H1 (cell line): ENCODE measurements at regions not wholly inside any gene's neighbourhood (a gene's known extent, or its start where the extent isn't known, plus 50 kb on each side); places are given as distances from the start of the nearest gene placed in this dataset.

Source experiments
- CTCF ChIA-PET: fragments of 300-600 bp; sonication (Branson Sonifier 250); formaldehyde crosslinking; loops from one replicate; lab custom pipeline; 2021; ENCODE audit not compliant: partially characterized antibody; lab: Charles Lee
- POLR2A ChIA-PET: fragments of 300-600 bp; sonication (Branson Sonifier 250); formaldehyde crosslinking; loops from one replicate; lab custom pipeline; 2021; ENCODE audit warnings: inconsistent platforms; ENCODE audit not compliant: partially characterized antibody; lab: Charles Lee
- DNase-seq, 2 experiments: peaks; one replicate each; pipeline versions ENCODE4 v3.0.0 to v3.0.0-alpha.2; 2010 to 2022; ENCODE audit warnings: low spot score in 2 of 2, low read depth in 1 of 2, mixed read lengths in 1 of 2
- FAIRE-seq: peaks from 2 replicates; lab custom pipeline; 2011; peaks lifted over from hg19 to GRCh38; lab: Jason Lieb, UNC
- H2AFZ ChIP-seq: 2 replicates; pipeline ENCODE4 v1.8.1; 2012; ENCODE audit warnings: low read length, inconsistent platforms
- H2AK5ac ChIP-seq: 2 replicates; pipeline ENCODE4 v1.6.1; 2013; ENCODE audit warnings: low read depth, low read length
- H2BK120ac ChIP-seq: replicated peaks from 2 replicates; pipeline ENCODE3; 2013; ENCODE audit warnings: low read depth, low read length, inconsistent platforms
- H2BK12ac ChIP-seq: 2 replicates; pipeline ENCODE4 v1.6.1; 2013; ENCODE audit warnings: low read depth, low read length
- H2BK15ac ChIP-seq: 2 replicates; pipeline ENCODE4 v1.6.1; 2013; ENCODE audit warnings: low read length
- H2BK20ac ChIP-seq: 2 replicates; pipeline ENCODE4 v1.6.1; 2013; ENCODE audit warnings: low read length
- H2BK5ac ChIP-seq: 2 replicates; pipeline ENCODE4 v1.6.1; 2013; ENCODE audit warnings: low read depth, low read length
- H3K14ac ChIP-seq: 2 replicates; pipeline ENCODE4 v1.6.1; 2013; ENCODE audit warnings: inconsistent platforms; ENCODE audit not compliant: insufficient read length
- H3K18ac ChIP-seq: 2 replicates; pipeline ENCODE4 v1.6.1; 2013; ENCODE audit warnings: low read length; ENCODE audit errors: extremely low read depth
- H3K23ac ChIP-seq: 2 replicates; pipeline ENCODE4 v1.6.1; 2013; ENCODE audit warnings: inconsistent platforms; ENCODE audit not compliant: insufficient read length
- H3K23me2 ChIP-seq: 2 replicates; pipeline ENCODE4 v1.6.1; 2013; ENCODE audit warnings: low read depth, low read length
- H3K27ac ChIP-seq: 2 replicates; pipeline ENCODE4 v1.6.1; 2011; ENCODE audit warnings: low read depth, low read length, inconsistent platforms
- H3K27me3 ChIP-seq, 4 experiments: replicated peaks in 1 of 4; 1 replicate in 1 of 4; 2 replicates in 3 of 4; pipeline versions ENCODE4 v1.6.1 to v1.8.1; 2011 to 2013; ENCODE audit warnings: low read length in 3 of 4, mild to moderate bottlenecking in 3 of 4, inconsistent platforms in 2 of 4, mixed read lengths in 2 of 4, moderate library complexity in 1 of 4; ENCODE audit not compliant: control insufficient read depth in 3 of 4, insufficient read depth in 3 of 4; ENCODE audit errors: extremely low read depth in 1 of 4
- H3K36me3 ChIP-seq, 4 experiments: 2 replicates each; pipeline versions ENCODE4 v1.6.1 to v1.8.1; 2011 to 2013; ENCODE audit warnings: mild to moderate bottlenecking in 4 of 4, low read length in 3 of 4, moderate library complexity in 2 of 4, control low read depth in 1 of 4, inconsistent platforms in 1 of 4; ENCODE audit not compliant: insufficient read depth in 4 of 4, control insufficient read depth in 2 of 4
- H3K4ac ChIP-seq: replicated peaks from 2 replicates; pipeline ENCODE3; 2013; ENCODE audit warnings: low read length, low read depth, mixed read lengths, inconsistent platforms; ENCODE audit not compliant: insufficient read length
- H3K4me1 ChIP-seq, 4 experiments: replicated peaks in 1 of 4; 1 replicate in 1 of 4; 2 replicates in 3 of 4; pipeline versions ENCODE4 v1.6.1 to v1.8.1; 2011 to 2013; ENCODE audit warnings: low read length in 3 of 4, inconsistent platforms in 2 of 4, mixed read lengths in 1 of 4; ENCODE audit not compliant: insufficient read depth in 4 of 4, control insufficient read depth in 3 of 4
- H3K4me2 ChIP-seq, 2 experiments: 2 replicates each; pipeline versions ENCODE4 v1.6.1 to v1.8.1; 2011 to 2013; ENCODE audit warnings: low read depth in 2 of 2, low read length in 2 of 2, control low read depth in 1 of 2, inconsistent platforms in 1 of 2, mild to moderate bottlenecking in 1 of 2; ENCODE audit not compliant: insufficient read depth in 1 of 2
- H3K4me3 ChIP-seq, 4 experiments: fragments of 200-600, 300-600 bp in 1 of 4; sonication (generic), shearing (Covaris generic), sonication (Bioruptor Twin) in 1 of 4; 2 replicates each; pipeline versions ENCODE4 v1.5.1 to v1.8.1; 2011 to 2016; ENCODE audit warnings: low read length in 4 of 4, low read depth in 3 of 4, control low read depth in 2 of 4, inconsistent platforms in 2 of 4, mild to moderate bottlenecking in 2 of 4, mixed read lengths in 1 of 4, moderate library complexity in 1 of 4; ENCODE audit not compliant: insufficient read depth in 2 of 4; ENCODE audit errors: extremely low read depth in 1 of 4
- H3K56ac ChIP-seq: replicated peaks from 2 replicates; pipeline ENCODE3; 2013; ENCODE audit warnings: low read depth, mild to moderate bottlenecking, mixed read lengths, low read length, inconsistent platforms; ENCODE audit not compliant: insufficient read length
- H3K79me1 ChIP-seq: 2 replicates; pipeline ENCODE4 v1.6.1; 2013; ENCODE audit warnings: low read depth, low read length, control low read depth
- H3K79me2 ChIP-seq, 2 experiments: 2 replicates each; pipeline versions ENCODE4 v1.6.1 to v1.8.1; 2012 to 2013; ENCODE audit warnings: low read length in 2 of 2, mild to moderate bottlenecking in 2 of 2, inconsistent platforms in 1 of 2; ENCODE audit not compliant: insufficient read depth in 2 of 2, control insufficient read depth in 1 of 2
- H3K9ac ChIP-seq, 4 experiments: replicated peaks in 1 of 4; 1 replicate in 1 of 4; 2 replicates in 3 of 4; pipeline versions ENCODE4 v1.6.1 to v1.8.1; 2011 to 2013; ENCODE audit warnings: low read depth in 3 of 4, low read length in 3 of 4, control low read depth in 2 of 4, mild to moderate bottlenecking in 2 of 4, moderate library complexity in 2 of 4, inconsistent platforms in 1 of 4; ENCODE audit errors: extremely low read depth in 1 of 4
- H3K9me3 ChIP-seq, 2 experiments: 2 replicates each; pipeline versions ENCODE4 v1.6.1 to v1.8.1; 2012 to 2013; ENCODE audit warnings: mild to moderate bottlenecking in 2 of 2, moderate library complexity in 2 of 2, control low read depth in 1 of 2, inconsistent platforms in 1 of 2, low read depth in 1 of 2, low read length in 1 of 2, mixed read lengths in 1 of 2; ENCODE audit not compliant: insufficient read depth in 2 of 2
- H4K20me1 ChIP-seq, 2 experiments: replicated peaks in 1 of 2; 2 replicates each; pipeline versions ENCODE3 to v1.8.1; 2011 to 2013; ENCODE audit warnings: inconsistent platforms in 2 of 2, low read length in 2 of 2, mild to moderate bottlenecking in 1 of 2; ENCODE audit not compliant: insufficient read depth in 2 of 2, control insufficient read depth in 1 of 2
- H4K5ac ChIP-seq: 2 replicates; pipeline ENCODE4 v1.6.1; 2013; ENCODE audit warnings: low read length, low read depth, mixed read lengths, inconsistent platforms; ENCODE audit not compliant: insufficient read length
- H4K8ac ChIP-seq: 2 replicates; pipeline ENCODE4 v1.8.0; 2013; ENCODE audit warnings: mild to moderate bottlenecking, moderate library complexity, low read length, inconsistent platforms; ENCODE audit not compliant: insufficient read depth; ENCODE audit errors: extremely low read depth
- H4K91ac ChIP-seq: replicated peaks from 2 replicates; pipeline ENCODE3; 2013; ENCODE audit warnings: low read length, mixed read lengths, inconsistent platforms; ENCODE audit not compliant: insufficient read length
- POLR2AphosphoS5 ChIP-seq: IDR thresholded peaks from 2 replicates; pipeline ENCODE4 v1.6.1; 2011; ENCODE audit warnings: low read depth, low read length
- POU5F1 ChIP-seq: IDR thresholded peaks from 2 replicates; pipeline ENCODE4 v1.6.1; 2011; ENCODE audit warnings: low read depth, mild to moderate bottlenecking, low read length, moderate library complexity
- WGBS, 2 experiments: shearing (Covaris generic) in 1 of 2; methylation state at CpG; one replicate each; pipeline versions ENCODE4 v1.1.6 to v1.1.7; 2013 to 2015; ENCODE audit warnings: low lambda C conversion rate in 2 of 2, mixed read lengths in 2 of 2, inconsistent platforms in 1 of 2, low coverage in 1 of 2, missing lambda C conversion rate in 1 of 2; ENCODE audit not compliant: insufficient replicate concordance in 2 of 2, insufficient coverage in 1 of 2, insufficient read length in 1 of 2; ENCODE audit errors: extremely low coverage in 1 of 2, missing lambda C conversion rate in 1 of 2; 5-methylcytosine and 5-hydroxymethylcytosine counted together

DNA sequence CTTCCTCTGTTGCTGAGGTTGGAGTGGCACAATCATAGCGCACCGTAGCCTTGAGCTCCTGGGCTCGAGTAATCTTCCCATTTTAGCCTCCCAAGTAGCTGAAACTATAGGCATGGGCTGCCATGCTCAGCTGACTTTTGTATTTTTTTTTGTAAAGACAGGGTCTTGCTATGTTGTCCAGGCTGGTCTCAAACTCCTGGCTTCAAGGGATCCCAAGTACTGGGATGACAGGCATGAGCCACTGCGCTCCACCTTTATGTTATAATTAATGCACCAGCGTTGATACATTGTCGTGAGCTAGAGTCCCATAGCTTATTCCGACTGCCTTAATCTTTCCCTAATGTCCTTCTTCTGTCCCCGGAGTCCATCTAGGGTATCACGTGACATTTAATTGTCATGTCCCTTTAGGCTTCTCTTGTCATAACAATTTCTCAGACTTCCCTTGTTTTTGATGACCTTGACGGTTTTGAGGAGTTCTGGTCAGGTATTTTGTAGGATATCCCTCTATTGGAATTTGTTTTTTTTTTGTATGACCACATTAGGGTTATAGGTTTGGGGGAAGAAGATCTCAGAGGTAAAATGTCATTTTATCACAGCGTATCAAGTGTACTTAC is 63.9 kb downstream of the CEBPB start:
- Histone ChIP-seq H3K27ac (no peak overlapping the region), H4K8ac (no peak overlapping the region), H3K9ac (no peak overlapping the region), H2BK5ac (no peak overlapping the region), H2BK12ac (no peak overlapping the region), H2BK20ac (no peak overlapping the region), H3K23me2 (peaks cover 3% of the 10 kb centered on the region; the same call in 1 of the 2 replicates), H3K4me1 (peaks cover 0 to 4% (median 0%) of the 10 kb centered on the region in 4 experiments; a peak in 1 of 7 replicates), H3K23ac (no peak overlapping the region), H3K79me1 (no peaks in the 10 kb centered on the region), H3K36me3 (no peaks in the 10 kb centered on the region), H3K4ac (no peak overlapping the region), H2AK5ac (no peak overlapping the region), H3K56ac (no peak overlapping the region), H2BK15ac (no peak overlapping the region), H4K91ac (no peak overlapping the region), H3K4me2 (no peak overlapping the region), H4K20me1 (no peaks in the 10 kb centered on the region), H2BK120ac (no peak overlapping the region), H3K79me2 (no peaks in the 10 kb centered on the region), H3K4me3 (no peak overlapping the region), H2AFZ (no peak overlapping the region), H3K9me3 (no peaks in the 10 kb centered on the region), H3K14ac (no peak overlapping the region), H3K18ac (no peak overlapping the region), H3K27me3 (no peaks in the 10 kb centered on the region), H4K5ac (no peak overlapping the region)
- no peak for DNase-seq
- no peak for FAIRE-seq
- 93% methylated on average over 11 of the region's 11 CpGs; no CpG with 5 or more reads in 1 of the 2 experiments for WGBS, 2 experiments
- CTCF ChIA-PET = interaction anchor here (0.6 to 1.5 kb wide), 4 partner anchors 9 to 255 kb away, joined by 3 read pairs; no protein-coding TSS in a partner anchor
- POLR2A ChIA-PET = interaction anchor here (1.6 kb wide), 1 partner anchor 63 kb away, joined by 6 read pairs; the partner anchor contains the start of gene CEBPB
- TF ChIP-seq POLR2AphosphoS5 (no peak), POU5F1 (no peak)
